NK-92 treated with Interleukin-12 subunit alpha and Interleukin-12 subunit beta, amount 100 ng/mL, for 24 hours (cell line): ENCODE measurements at regions not wholly inside any gene's neighbourhood (a gene's known extent, or its start where the extent isn't known, plus 50 kb on each side); places are given as distances from the start of the nearest gene placed in this dataset.

Experiments used
- DNase-seq: peaks from one replicate; lab custom pipeline; 2025; lab: John Stamatoyannopoulos, UW

GRCh38 chr15:37698679-37699078 is 235.8 kb upstream of the TMCO5A start:
- no peak for DNase-seq

GRCh38 chr15:37701230-37701629 is 233.2 kb upstream of the TMCO5A start:
- no peak for DNase-seq

- DNase-seq = no peak
Measured at GRCh38 chr15:37709669-37710068, 224.8 kb upstream of the TMCO5A start.

- no peak for DNase-seq
Measured at GRCh38 chr15:37715101-37715500, 219.3 kb upstream of the TMCO5A start.

- DNase-seq = no peak
Measured at GRCh38 chr15:37720267-37720666, 214.2 kb upstream of the TMCO5A start.

- DNase-seq = no peak
Measured at GRCh38 chr15:37731146-37731746, 203.2 kb upstream of the TMCO5A start.

- DNase-seq = no peak
Measured at GRCh38 chr15:37733628-37734027, 200.8 kb upstream of the TMCO5A start.

GRCh38 chr15:37740623-37741141 is 193.8 kb upstream of the TMCO5A start:
- DNase-seq = no peak

- no peak for DNase-seq
Measured at GRCh38 chr15:37743826-37744225, 190.6 kb upstream of the TMCO5A start.

GRCh38 chr15:37744521-37744920 is 189.9 kb upstream of the TMCO5A start:
- DNase-seq = no peak

- no peak for DNase-seq
Measured at GRCh38 chr15:37751401-37751800, 183.0 kb upstream of the TMCO5A start.

- DNase-seq = no peak
Measured at GRCh38 chr15:37756407-37756806, 178.0 kb upstream of the TMCO5A start.

- DNase-seq = no peak
Measured at GRCh38 chr15:37758412-37758811, 176.0 kb upstream of the TMCO5A start.

- DNase-seq = peak; percentile 14
Measured at GRCh38 chr15:37764733-37765191, 169.7 kb upstream of the TMCO5A start.

GRCh38 chr15:37765786-37766185 is 168.7 kb upstream of the TMCO5A start:
- DNase-seq = no peak

- no peak for DNase-seq
Measured at GRCh38 chr15:37767841-37768455, 166.5 kb upstream of the TMCO5A start.

GRCh38 chr15:37771465-37771864 is 163.0 kb upstream of the TMCO5A start:
- no peak for DNase-seq

- DNase-seq = no peak
Measured at GRCh38 chr15:37773111-37773860, 161.2 kb upstream of the TMCO5A start.

GRCh38 chr15:37774961-37775360 is 159.5 kb upstream of the TMCO5A start:
- no peak for DNase-seq

- DNase-seq = no peak
Measured at GRCh38 chr15:37777006-37777405, 157.4 kb upstream of the TMCO5A start.

GRCh38 chr15:37783290-37783689 is 151.2 kb upstream of the TMCO5A start:
- DNase-seq = no peak

GRCh38 chr15:37788330-37788729 is 146.1 kb upstream of the TMCO5A start:
- no peak for DNase-seq

- no peak for DNase-seq
Measured at GRCh38 chr15:37788767-37789396, 145.6 kb upstream of the TMCO5A start.
